Small intestine (tissue), 7 donors: ENCODE measurements at regions not wholly inside any gene's neighbourhood (a gene's known extent, or its start where the extent isn't known, plus 50 kb on each side); places are given as distances from the start of the nearest gene placed in this dataset.
"Not testable (repeated sequence)": the region's sequence is repeated elsewhere in the genome, so short reads cannot be mapped to it uniquely, and the experiment has no call there.

Source experiments
- DNase-seq, 2 donors: peaks; one replicate each; pipeline versions ENCODE4 v3.0.0 to v3.0.0-alpha.2; 2013
- FAIRE-seq: peaks from 2 replicates; lab custom pipeline; 2012; peaks lifted over from hg19 to GRCh38; lab: Jason Lieb, UNC
- H3K27ac ChIP-seq, 3 donors: one replicate each; pipeline ENCODE4 v1.5.1; 2013; ENCODE audit warnings: low read length in 2 of 3, mild to moderate bottlenecking in 2 of 3, control low read depth in 1 of 3, inconsistent platforms in 1 of 3, low read depth in 1 of 3, moderate library complexity in 1 of 3
- H3K27me3 ChIP-seq, 3 donors: one replicate each; pipeline ENCODE4 v1.6.1; 2013; ENCODE audit warnings: low read length in 3 of 3, inconsistent platforms in 1 of 3; ENCODE audit not compliant: control insufficient read depth in 3 of 3, insufficient read depth in 3 of 3
- H3K36me3 ChIP-seq, 3 donors: one replicate each; pipeline ENCODE4 v1.6.1; 2013; ENCODE audit warnings: low read length in 3 of 3, inconsistent platforms in 1 of 3, low read depth in 1 of 3, mild to moderate bottlenecking in 1 of 3, moderate library complexity in 1 of 3; ENCODE audit not compliant: control insufficient read depth in 3 of 3, insufficient read depth in 2 of 3
- H3K4me1 ChIP-seq, 3 donors: one replicate each; pipeline ENCODE4 v1.6.1; 2013; ENCODE audit warnings: low read length in 2 of 3, inconsistent platforms in 1 of 3, low read depth in 1 of 3, mild to moderate bottlenecking in 1 of 3, moderate library complexity in 1 of 3; ENCODE audit not compliant: control insufficient read depth in 3 of 3, insufficient read depth in 2 of 3
- H3K4me3 ChIP-seq, 3 donors: one replicate each; pipeline ENCODE4 v1.5.1; 2013; ENCODE audit warnings: low read length in 3 of 3, control low read depth in 1 of 3, inconsistent platforms in 1 of 3, low read depth in 1 of 3, mild to moderate bottlenecking in 1 of 3, moderate library complexity in 1 of 3
- H3K9me3 ChIP-seq, 2 donors: one replicate each; pipeline ENCODE4 v1.6.1; 2013; ENCODE audit warnings: low read depth in 1 of 2, low read length in 1 of 2; ENCODE audit not compliant: control insufficient read depth in 2 of 2, insufficient read depth in 1 of 2
- WGBS, 3 donors: extraction: QIAGEN DNeasy Blood & Tissue Kit; methylation state at CpG; one replicate each; pipeline ENCODE4 v1.1.7; 2013; 5-methylcytosine and 5-hydroxymethylcytosine counted together
- donor health status: healthy with polysubstance abuse.
- donor health status: control.
- donor health status: control.
- donor health status: Bipolar disorder and iron deficiency.
- donor health status: healthy.

DNA sequence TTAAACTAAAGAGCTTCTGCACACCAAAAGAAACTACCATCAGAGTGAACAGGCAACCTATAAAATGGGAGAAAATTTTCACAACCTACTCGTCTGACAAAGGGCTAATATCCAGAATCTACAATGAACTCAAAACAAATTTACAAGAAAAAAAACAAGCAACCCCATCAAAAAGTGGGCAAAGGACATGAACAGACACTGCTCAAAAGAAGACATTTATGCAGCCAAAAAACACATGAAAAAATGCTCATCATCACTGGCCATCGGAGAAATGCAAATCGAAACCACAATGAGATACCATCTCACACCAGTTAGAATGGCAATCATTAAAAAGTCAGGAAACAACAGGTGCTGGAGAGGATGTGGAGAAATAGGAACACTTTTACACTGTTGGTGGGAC lies 337.6 kb downstream of the ARL4A start:
- not testable (repeated sequence) for FAIRE-seq
- 84 to 91% (median 88%) methylated on average over 3 of the region's 3 CpGs for WGBS, 3 donors

DNA sequence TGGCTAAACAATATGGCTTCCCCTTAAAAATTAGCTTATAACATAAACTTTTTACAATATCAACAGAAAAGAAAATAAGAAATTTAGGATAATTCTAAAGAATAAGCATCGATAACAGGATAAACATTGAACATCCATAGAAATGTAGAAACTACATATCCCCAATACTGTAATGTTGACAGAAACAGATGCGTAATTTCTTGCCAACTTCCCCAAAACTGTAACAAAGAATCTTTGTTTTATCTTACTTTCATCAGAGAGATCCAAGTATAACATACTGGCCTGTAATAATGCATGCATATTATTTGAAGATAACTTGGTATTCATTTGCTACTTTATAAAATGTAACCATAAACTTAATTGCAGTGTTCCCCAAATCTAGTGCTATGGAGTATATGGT lies 339.9 kb downstream of the ARL4A start:
- Histone ChIP-seq H3K27me3 (no peaks in the 10 kb centered on the region), H3K36me3 (no peaks in the 10 kb centered on the region), H3K9me3 (peaks cover 0 to 4% of the 10 kb centered on the region in 2 donors), H3K27ac (no peak overlapping the region), H3K4me3 (no peak overlapping the region), H3K4me1 (no peaks in the 10 kb centered on the region)
- FAIRE-seq, result no peak
- DNase-seq, result no peak
- WGBS, 3 donors, result 88 to 91% (median 88%) methylated on average over 2 of the region's 2 CpGs

More for the DNA sequence above, 337.6 kb downstream of the ARL4A start:
- H3K4me1 ChIP-seq, H3K4me3 ChIP-seq, H3K36me3 ChIP-seq, H3K9me3 ChIP-seq, DNase-seq, H3K27ac ChIP-seq, H3K27me3 ChIP-seq: not testable (repeated sequence)

DNA sequence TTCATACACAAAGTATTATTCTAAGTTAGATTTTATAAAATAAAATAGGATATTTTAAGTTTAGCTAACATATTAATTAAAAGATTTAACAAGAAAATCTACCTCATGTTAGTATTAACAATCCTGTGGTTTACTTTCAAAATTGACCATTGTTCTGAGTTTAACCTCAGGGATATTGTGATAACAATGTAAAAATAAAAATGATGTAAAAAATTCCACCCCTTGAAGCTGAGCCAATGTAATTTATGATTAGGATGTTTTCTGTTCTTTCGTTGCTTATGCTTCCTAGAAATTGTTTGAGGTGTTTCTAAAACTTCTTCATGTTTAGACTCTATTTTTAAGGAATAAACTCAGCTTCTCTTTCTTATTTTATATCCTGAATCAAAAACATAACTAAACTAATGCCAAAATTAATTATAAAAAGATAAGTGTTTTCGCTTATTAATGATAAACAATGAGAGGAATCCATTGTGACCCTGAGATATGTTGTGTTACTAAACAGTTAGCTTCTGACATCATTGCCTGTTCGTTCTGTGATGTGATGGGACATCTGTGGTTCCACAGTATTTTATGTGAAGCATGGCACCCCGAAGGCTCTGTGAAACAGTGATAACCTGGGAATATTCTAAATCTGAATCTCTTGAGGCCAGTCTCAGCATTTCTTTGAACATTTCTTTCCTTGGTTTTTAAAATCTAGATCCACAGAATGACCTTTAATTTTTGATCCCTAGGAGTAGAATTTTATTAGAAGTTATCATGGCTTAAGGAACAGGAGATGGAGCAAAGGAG lies 340.8 kb downstream of the ARL4A start:
- Histone ChIP-seq H3K27me3 (no peaks in the 10 kb centered on the region), H3K4me3 (no peak overlapping the region), H3K27ac (no peak overlapping the region), H3K36me3 (no peaks in the 10 kb centered on the region), H3K9me3 (peaks cover 0 to 4% of the 10 kb centered on the region in 2 donors), H3K4me1 (no peaks in the 10 kb centered on the region)
- DNase-seq, result no peak
- no peak for FAIRE-seq
- WGBS, 3 donors, result 64 to 77% (median 72%) methylated on average over 4 of the region's 4 CpGs

DNA sequence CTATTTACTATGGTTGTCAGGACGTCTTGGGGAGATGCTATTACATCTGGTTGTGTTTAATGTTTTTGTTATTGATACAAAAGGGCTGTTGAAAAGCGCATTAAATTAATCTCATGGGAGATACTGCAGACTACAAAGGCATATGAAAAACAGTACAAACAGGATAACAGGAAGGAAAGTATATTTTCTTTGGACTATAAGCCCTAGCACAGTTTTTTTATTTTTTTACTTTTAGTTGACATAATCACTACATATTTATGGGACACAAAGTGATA lies 341.3 kb downstream of the ARL4A start:
- H3K4me1 ChIP-seq, result no peaks in the 10 kb centered on the region
- no peak overlapping the region for H3K27ac ChIP-seq
- peaks cover 0 to 4% of the 10 kb centered on the region in 2 donors for H3K9me3 ChIP-seq
- WGBS, 3 donors, result 42 to 50% (median 49%) methylated on average over 2 of the region's 2 CpGs
- no peaks in the 10 kb centered on the region for H3K36me3 ChIP-seq
- FAIRE-seq, result no peak
- H3K4me3 ChIP-seq, result no peak overlapping the region
- DNase-seq, result no peak
- H3K27me3 ChIP-seq, result no peaks in the 10 kb centered on the region

DNA sequence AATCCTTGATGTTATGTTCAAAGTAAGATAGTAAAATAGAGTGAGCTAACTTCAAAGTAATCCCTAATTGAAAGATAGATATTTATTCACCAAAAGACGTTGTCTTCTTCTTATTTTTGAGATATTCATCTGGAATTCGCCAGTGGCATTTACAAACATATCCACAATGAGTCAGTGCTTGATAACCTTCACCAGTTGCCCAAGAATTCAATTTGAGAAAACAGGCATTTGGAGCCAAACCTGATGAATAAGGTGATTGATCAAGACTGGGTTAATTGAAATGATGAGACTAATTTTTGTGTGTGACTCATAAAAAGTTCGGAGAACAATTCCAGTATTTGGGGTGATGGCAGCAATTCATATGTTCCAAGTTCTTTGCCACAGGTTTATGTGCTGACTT lies 344.0 kb downstream of the ARL4A start:
- DNase-seq (no peak), FAIRE-seq (no peak)
- no peaks in the 10 kb centered on the region for H3K4me1 ChIP-seq
- peaks cover 0 to 12% of the 10 kb centered on the region in 2 donors for H3K9me3 ChIP-seq
- H3K27me3 ChIP-seq, result no peaks in the 10 kb centered on the region
- no peak overlapping the region for H3K27ac ChIP-seq
- H3K36me3 ChIP-seq, result no peaks in the 10 kb centered on the region
- WGBS, 3 donors, result 79 to 90% (median 83%) methylated on average over 3 of the region's 3 CpGs
- no peak overlapping the region for H3K4me3 ChIP-seq

DNA sequence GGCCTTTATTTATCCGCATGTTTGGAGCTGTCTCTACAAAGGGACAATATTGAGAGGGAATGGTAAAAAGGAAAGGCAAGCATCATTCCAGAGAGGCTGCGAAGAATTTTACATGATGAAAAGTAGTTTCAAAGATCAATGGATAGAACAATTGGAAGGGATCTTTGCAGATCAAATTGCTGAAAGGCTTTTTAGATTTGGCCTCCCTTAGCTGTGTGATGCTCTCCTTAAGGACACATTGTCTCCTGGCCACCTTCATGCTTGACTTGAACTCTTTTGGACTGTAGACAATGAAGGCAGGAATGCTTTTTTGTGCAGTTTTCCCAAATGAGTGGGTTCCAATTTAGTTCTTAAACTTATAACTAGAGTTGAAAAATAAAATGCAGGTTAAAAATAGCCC lies 344.7 kb downstream of the ARL4A start:
- peaks cover 0 to 9% of the 10 kb centered on the region in 2 donors for H3K9me3 ChIP-seq
- 89 to 94% (median 94%) methylated on average over 2 of the region's 2 CpGs for WGBS, 3 donors
- no peak overlapping the region for H3K4me3 ChIP-seq
- H3K27ac ChIP-seq, result no peak overlapping the region
- no peaks in the 10 kb centered on the region for H3K36me3 ChIP-seq
- FAIRE-seq, result no peak
- no peak for DNase-seq
- H3K4me1 ChIP-seq, result no peaks in the 10 kb centered on the region
- H3K27me3 ChIP-seq, result no peaks in the 10 kb centered on the region

DNA sequence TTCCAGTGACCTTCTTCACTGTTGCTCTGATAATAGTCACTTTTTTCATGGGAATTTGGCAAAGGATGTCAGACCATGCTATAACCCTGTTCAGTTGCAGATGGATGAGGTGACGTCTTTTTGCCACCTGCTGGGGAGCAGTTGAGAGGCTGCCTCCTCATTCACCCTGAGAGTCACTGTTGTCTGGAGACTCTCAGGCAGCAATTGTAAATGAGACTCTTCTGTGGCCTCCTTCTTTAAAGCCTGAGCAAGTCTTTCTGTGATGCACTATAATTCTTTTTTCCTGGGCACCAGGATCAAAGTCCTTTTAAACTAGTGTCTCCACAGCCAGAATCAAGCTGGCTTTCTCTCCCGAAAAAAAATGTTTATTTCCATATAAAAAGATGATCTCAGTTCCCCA lies 345.1 kb downstream of the ARL4A start:
- peaks cover 0 to 9% of the 10 kb centered on the region in 2 donors for H3K9me3 ChIP-seq
- no peaks in the 10 kb centered on the region for H3K4me1 ChIP-seq
- FAIRE-seq (no peak), DNase-seq (peak; percentile 5 to 17)
- H3K36me3 ChIP-seq, result no peaks in the 10 kb centered on the region
- H3K27ac ChIP-seq, result no peak overlapping the region
- WGBS, 3 donors, result 27 to 37% (median 35%) methylated on average over 2 of the region's 2 CpGs
- no peaks in the 10 kb centered on the region for H3K27me3 ChIP-seq
- H3K4me3 ChIP-seq, result no peak overlapping the region

DNA sequence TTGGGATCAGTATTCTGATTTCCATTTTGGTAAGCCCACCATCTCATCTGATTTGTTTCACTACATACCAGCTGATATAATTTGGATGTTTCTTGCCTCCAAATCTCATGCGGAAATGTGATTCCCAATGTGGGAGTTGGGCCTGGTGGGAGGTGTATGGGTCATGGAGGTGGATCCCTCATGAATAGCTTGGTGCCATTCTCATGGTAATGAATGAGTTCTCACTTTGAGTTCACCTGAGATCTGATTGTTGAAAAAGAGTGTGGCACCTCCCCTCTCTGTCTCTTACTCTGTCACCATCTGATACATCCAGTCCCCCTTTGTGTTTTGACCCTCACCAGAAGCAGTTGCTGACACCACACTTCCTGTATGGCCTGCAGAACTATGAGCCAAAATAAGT lies 347.3 kb downstream of the ARL4A start:
- Histone ChIP-seq H3K9me3 (peaks cover 0 to 9% of the 10 kb centered on the region in 2 donors), H3K4me3 (no peak overlapping the region), H3K36me3 (no peaks in the 10 kb centered on the region), H3K27me3 (no peaks in the 10 kb centered on the region), H3K27ac (no peak overlapping the region), H3K4me1 (no peaks in the 10 kb centered on the region)
- DNase-seq, result no peak
- no peak for FAIRE-seq
- 99 to 100% (median 100%) methylated on average over 1 of the region's 1 CpG for WGBS, 3 donors

DNA sequence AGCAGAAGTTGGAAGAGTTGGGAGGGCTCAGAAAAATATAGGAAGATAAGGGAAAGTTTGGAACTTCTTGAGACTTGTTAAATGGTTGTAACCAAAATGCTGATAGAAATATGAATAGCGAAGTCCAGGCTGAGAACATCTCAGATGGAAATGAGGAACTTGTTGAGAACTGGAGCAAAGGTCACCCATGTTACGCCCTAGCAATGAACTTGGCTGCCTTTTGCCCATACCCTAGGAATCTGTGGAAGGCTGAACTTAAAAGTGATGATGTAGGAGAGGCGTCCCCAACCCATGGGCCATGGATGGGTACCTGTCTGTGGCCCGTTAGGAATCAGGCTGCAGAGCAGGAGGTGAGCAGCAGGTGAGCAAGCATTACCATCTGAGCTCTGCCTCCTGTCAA lies 347.8 kb downstream of the ARL4A start:
- FAIRE-seq, result no peak

More for the DNA sequence above, 347.8 kb downstream of the ARL4A start:
- peaks cover 0 to 9% of the 10 kb centered on the region in 2 donors for H3K9me3 ChIP-seq
- 62 to 79% (median 70%) methylated on average over 4 of the region's 4 CpGs for WGBS, 3 donors
- no peak overlapping the region for H3K4me3 ChIP-seq
- no peaks in the 10 kb centered on the region for H3K36me3 ChIP-seq
- no peak overlapping the region for H3K27ac ChIP-seq
- H3K27me3 ChIP-seq, result no peaks in the 10 kb centered on the region
- peak in 1 of 2 donors; percentile 44 for DNase-seq
- no peaks in the 10 kb centered on the region for H3K4me1 ChIP-seq
